Transverse colon (tissue), 4 donors: ENCODE measurements at regions not wholly inside any gene's neighbourhood (a gene's known extent, or its start where the extent isn't known, plus 50 kb on each side); places are given as distances from the start of the nearest gene placed in this dataset.

Source experiments
- CTCF ChIP-seq, 5 experiments: fragments of 200-600 bp in 3 of 5; fragments of 450-650 bp in 2 of 5; sonication (generic) in 3 of 5; IDR thresholded peaks; 1 replicate in 2 of 5; 2 replicates in 3 of 5; pipeline ENCODE4 v1.5.1; 2016 to 2017; ENCODE audit warnings: antibody characterized with exemption in 5 of 5, inconsistent platforms in 3 of 5, mild to moderate bottlenecking in 2 of 5, moderate library complexity in 1 of 5
- POLR2A ChIP-seq: fragments of 450-650 bp; IDR thresholded peaks from one replicate; pipeline ENCODE4 v1.6.1; 2016; ENCODE audit warnings: antibody characterized with exemption, mild to moderate bottlenecking, moderate library complexity
- POLR2AphosphoS5 ChIP-seq, 3 donors: sonication (generic); formaldehyde crosslinking; IDR thresholded peaks; one replicate each; pipeline ENCODE4 v1.6.1; 2016; ENCODE audit warnings: antibody characterized with exemption in 3 of 3

- TF ChIP-seq POLR2A = no peak
- TF ChIP-seq CTCF (IDR thresholded peaks at IDR 0.05) = no peak
- TF ChIP-seq POLR2AphosphoS5 (IDR thresholded peaks at IDR 0.05) = no peak
Measured at GRCh38 chr1:106360252-106360651, 696.2 kb upstream of the PRMT6 start.
